GM21825 (cell line): ENCODE measurements at regions not wholly inside any gene's neighbourhood (a gene's known extent, or its start where the extent isn't known, plus 50 kb on each side); places are given as distances from the start of the nearest gene placed in this dataset.

Source experiments
- ATAC-seq: cut with Tn5 transposase; IDR thresholded peaks from one replicate; pipeline ENCODE4 v1.9.1; 2021; ENCODE audit warnings: mild to moderate bottlenecking, moderate library complexity; ENCODE audit not compliant: unreplicated experiment

GRCh38 chr14:100436745-100437406 is 113.7 kb downstream of the SLC25A47 start:
- no peak for ATAC-seq

DNA sequence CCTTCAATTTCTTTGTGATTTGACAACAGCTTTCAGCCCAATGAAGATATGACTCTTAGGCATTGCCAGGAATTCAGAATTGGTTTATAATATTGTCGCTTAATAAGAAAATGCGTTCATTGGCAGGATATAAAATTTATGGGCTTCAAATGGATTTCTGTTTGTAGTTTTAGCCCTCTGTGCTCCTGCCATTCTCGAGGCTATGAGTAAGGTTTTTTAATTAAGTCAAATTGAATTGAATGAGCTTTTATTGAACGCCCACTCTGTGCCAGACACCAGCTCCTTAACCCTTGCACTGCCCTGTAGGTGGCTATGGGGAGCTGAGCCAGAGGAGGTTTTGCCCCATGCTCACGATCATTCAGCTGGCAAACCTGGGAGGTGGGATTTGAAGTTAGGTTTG is 115.1 kb downstream of the SLC25A47 start:
- no peak for ATAC-seq

DNA sequence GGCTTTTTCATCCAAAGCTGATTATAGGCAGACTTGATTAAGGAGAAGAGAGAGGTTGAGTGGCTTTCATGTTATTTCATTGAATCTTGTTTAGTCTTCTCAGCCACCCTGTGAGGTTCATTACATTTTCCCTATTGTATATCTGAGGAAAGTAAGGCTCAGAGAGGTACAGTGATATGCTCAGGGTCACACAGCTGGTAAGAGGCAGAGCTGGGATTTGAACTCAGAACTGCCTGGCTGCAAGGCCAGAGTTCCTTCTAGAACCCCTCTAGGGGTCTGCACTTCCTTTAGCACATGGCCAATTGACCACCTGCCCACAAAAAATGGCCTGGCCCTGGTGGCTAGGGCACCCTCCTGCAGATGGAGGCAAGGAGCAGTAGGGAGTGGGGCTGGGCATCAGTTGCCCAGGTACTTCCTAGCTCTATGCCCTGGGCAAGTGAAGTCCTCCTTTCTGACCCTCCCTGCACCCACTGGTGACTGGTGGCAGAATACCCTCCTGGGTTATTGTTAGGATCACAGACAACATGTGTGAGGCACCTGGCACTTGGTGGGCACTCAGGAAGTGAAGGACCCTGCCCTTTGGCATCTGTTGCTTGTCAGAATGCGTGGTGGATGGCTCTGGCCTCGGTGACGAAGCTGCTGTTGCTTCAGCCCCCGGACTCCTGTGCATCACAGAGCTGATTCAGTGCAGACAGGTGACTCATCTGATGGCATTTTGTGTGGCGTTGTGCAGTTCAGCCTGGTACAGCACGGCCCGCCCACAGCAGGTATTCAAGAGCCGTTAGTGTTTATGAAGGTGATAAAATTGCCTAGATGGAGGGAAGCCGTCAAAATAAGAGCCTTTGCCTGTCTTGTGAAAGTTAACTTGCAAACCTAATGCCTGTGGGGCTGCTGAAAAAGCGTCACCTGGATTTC is 115.8 kb downstream of the SLC25A47 start:
- no peak for ATAC-seq

- no peak for ATAC-seq
Observed at GRCh38 chr14:100439781-100440180, 116.6 kb downstream of the SLC25A47 start.

- ATAC-seq = no peak
Observed at GRCh38 chr14:100440207-100440631, 117.1 kb downstream of the SLC25A47 start.

DNA sequence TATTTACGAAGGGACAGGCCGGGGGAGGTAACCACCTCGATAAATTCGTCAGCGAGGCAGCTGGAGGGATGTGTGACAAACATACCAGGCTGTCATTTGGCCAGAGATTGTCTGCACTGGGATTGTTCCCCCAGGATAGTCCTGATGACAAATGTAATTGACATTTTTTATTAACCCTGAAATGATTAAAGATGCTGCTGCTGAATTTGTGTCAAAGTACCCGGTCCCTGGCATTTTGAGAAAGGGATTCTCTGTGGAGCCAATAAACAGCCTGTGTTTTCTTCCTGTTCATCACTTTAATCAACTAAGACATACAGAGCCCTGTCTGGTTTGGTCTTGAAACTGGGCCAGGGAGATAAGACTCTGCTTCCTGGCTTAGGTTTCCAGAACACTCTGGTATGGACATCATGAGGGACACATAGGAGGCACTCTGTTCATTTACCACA is 117.6 kb downstream of the SLC25A47 start:
- no peak for ATAC-seq

DNA sequence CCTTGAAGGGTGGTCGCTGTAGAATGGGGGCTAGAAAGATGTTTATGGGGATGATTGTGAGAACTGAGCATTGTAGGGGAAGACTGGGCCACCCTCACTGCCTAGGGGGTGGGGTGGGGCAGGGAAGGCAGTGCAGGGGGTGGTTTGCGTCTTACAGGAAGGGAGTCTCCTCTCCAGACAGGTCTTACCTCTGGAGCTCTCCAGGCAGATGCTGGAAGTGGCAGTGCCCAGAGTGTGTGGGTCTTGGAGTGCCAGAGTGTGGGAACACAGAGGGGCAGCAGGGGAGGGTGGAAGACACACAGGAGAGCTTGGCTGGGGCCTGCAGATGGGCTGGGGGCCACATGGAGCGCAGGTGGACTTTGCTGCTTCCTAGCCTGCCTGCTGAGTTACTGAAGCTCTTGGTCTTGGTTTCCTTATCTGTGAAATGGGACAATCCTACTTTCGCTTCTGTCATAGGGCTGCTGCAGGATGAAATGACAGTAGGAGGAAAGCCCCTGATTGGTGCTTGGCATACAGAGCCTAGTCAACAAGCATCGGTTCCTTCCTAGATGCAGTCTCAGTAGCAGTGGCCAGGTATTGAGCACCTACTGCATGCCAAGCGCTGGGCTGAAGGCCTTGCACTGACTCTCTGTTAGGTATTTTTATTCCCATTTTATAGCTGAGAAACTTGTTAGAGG is 118.3 kb downstream of the SLC25A47 start:
- no peak for ATAC-seq

DNA sequence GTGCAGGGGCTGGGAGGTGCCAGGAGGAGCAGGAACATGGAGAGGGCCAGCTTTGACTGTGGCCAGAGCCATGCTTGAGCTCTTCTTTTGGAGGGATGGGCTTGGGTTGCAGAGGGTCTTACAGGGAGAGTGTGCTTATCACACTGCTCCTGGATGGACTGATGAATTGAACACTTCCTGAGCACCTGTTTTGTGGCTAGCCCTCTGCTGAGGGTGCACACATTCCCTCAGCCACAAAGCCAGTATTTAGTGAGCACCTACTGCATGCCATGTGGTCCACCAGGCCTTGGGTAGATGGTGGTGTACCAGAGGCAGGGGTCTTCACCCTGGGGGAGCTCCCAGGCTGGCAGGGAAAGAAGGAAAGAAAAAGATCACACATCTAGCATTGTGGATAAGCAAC is 118.9 kb downstream of the SLC25A47 start:
- ATAC-seq = no peak

GRCh38 chr14:100442498-100443490 is 119.7 kb downstream of the SLC25A47 start:
- no peak for ATAC-seq

GRCh38 chr14:100443603-100444002 is 120.5 kb downstream of the SLC25A47 start:
- no peak for ATAC-seq

GRCh38 chr14:100445436-100446088 is 122.4 kb downstream of the SLC25A47 start:
- ATAC-seq = no peak

- ATAC-seq = no peak
Observed at GRCh38 chr14:100446572-100446971, 123.4 kb downstream of the SLC25A47 start.

- no peak for ATAC-seq
Observed at GRCh38 chr14:100448376-100448775, 125.2 kb downstream of the SLC25A47 start.

GRCh38 chr14:100449225-100449987 is 126.3 kb downstream of the SLC25A47 start:
- no peak for ATAC-seq

DNA sequence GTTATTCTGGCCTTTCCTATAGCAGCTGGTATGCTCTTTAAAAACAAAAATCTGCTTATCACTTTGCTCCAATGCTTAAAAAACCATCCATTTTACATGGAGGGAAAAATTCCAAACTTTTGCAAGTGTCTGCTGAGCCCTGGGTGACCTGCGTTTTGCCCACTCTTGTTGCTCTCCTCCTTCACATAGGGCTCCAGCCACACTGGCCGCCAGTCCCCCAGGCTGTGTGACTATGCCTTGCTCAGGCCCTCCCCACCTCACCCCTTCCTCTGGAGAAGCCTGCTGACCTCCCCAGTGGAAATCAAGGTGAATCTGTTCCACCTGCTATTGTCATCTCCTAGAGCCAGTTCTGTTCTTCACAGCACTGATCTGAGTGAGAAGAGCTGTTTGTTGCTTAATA is 126.9 kb downstream of the SLC25A47 start:
- no peak for ATAC-seq

- no peak for ATAC-seq
Observed at GRCh38 chr14:100450736-100451135, 127.6 kb downstream of the SLC25A47 start.

- ATAC-seq = no peak
Observed at GRCh38 chr14:100451264-100451663, 128.1 kb downstream of the SLC25A47 start.

- ATAC-seq = no peak
Observed at GRCh38 chr14:100453930-100454329, 130.8 kb downstream of the SLC25A47 start.

- no peak for ATAC-seq
Observed at GRCh38 chr14:100454437-100454836, 131.3 kb downstream of the SLC25A47 start.
